DND-41 (cell line): ENCODE measurements at regions not wholly inside any gene's neighbourhood (a gene's known extent, or its start where the extent isn't known, plus 50 kb on each side); places are given as distances from the start of the nearest gene placed in this dataset.

Experiments
- ATAC-seq: fragments of 200-7000 bp; cut with Tn5 transposase; 3 replicates; pipeline ENCODE4 v1.9.1; 2021; ENCODE audit warnings: low read depth; ENCODE audit not compliant: insufficient read depth
- DNase-seq: peaks from one replicate; pipeline ENCODE4 v3.0.0-alpha.2; 2020
- H2AFZ ChIP-seq: 2 replicates; pipeline ENCODE4 v1.6.0; 2012; ENCODE audit warnings: low read depth, low read length
- H3K27ac ChIP-seq: 2 replicates; pipeline ENCODE4 v1.5.1; 2012; ENCODE audit warnings: low read length, inconsistent platforms
- H3K27me3 ChIP-seq: fragments of 200-600 bp; sonication (generic); 2 replicates; pipeline ENCODE4 v1.6.0; 2012; ENCODE audit warnings: low read length, mild to moderate bottlenecking, inconsistent platforms; ENCODE audit not compliant: insufficient read depth, poor library complexity
- H3K36me3 ChIP-seq: 2 replicates; pipeline ENCODE4 v1.5.1; 2012; ENCODE audit warnings: low read length, inconsistent platforms; ENCODE audit not compliant: insufficient read depth
- H3K4me1 ChIP-seq: 2 replicates; pipeline ENCODE4 v1.5.1; 2012; ENCODE audit warnings: mild to moderate bottlenecking, low read length; ENCODE audit not compliant: insufficient read depth
- H3K4me2 ChIP-seq: 2 replicates; pipeline ENCODE4 v1.6.0; 2012; ENCODE audit warnings: mild to moderate bottlenecking, moderate library complexity, low read length, inconsistent platforms; ENCODE audit not compliant: insufficient read depth
- H3K4me3 ChIP-seq, 2 experiments: fragments of 200-600 bp in 1 of 2; shearing (Covaris generic) in 1 of 2; 2 replicates each; pipeline ENCODE4 v1.5.1; 2012 to 2016; ENCODE audit warnings: inconsistent platforms in 2 of 2, low read length in 2 of 2, mild to moderate bottlenecking in 2 of 2, low read depth in 1 of 2, moderate library complexity in 1 of 2
- H3K79me2 ChIP-seq: 2 replicates; pipeline ENCODE4 v1.6.0; 2012; ENCODE audit warnings: low read length, inconsistent platforms; ENCODE audit not compliant: insufficient read depth
- H3K9ac ChIP-seq: 2 replicates; pipeline ENCODE4 v1.6.0; 2012; ENCODE audit warnings: low read depth, mild to moderate bottlenecking, inconsistent platforms, low read length, moderate library complexity
- H3K9me3 ChIP-seq: 2 replicates; pipeline ENCODE4 v1.5.1; 2012; ENCODE audit warnings: low read length, moderate library complexity, mild to moderate bottlenecking, inconsistent platforms; ENCODE audit not compliant: insufficient read depth, severe bottlenecking
- H4K20me1 ChIP-seq: 2 replicates; pipeline ENCODE4 v1.6.0; 2012; ENCODE audit warnings: low read length; ENCODE audit not compliant: insufficient read depth
- CTCF ChIP-seq: IDR thresholded peaks from 2 replicates; pipeline ENCODE4 v1.5.1; 2012; ENCODE audit warnings: borderline replicate concordance, low read length, moderate library complexity, mild to moderate bottlenecking; ENCODE audit not compliant: poor library complexity, severe bottlenecking; ENCODE audit errors: extremely low read depth
- EZH2 ChIP-seq: IDR thresholded peaks from 3 replicates; pipeline ENCODE4 v1.6.1; 2012; ENCODE audit warnings: borderline replicate concordance, low read depth, mild to moderate bottlenecking, moderate library complexity, low read length, inconsistent platforms; ENCODE audit not compliant: severe bottlenecking

- Histone ChIP-seq H3K9me3 (no peaks in the 10 kb centered on the region), H3K9ac (no peak overlapping the region), H3K27me3 (no peaks in the 10 kb centered on the region), H3K4me1 (no peaks in the 10 kb centered on the region), H2AFZ (no peak overlapping the region), H4K20me1 (no peaks in the 10 kb centered on the region), H3K4me3 (no peak overlapping the region), H3K79me2 (no peaks in the 10 kb centered on the region), H3K36me3 (no peaks in the 10 kb centered on the region), H3K27ac (no peak overlapping the region), H3K4me2 (no peak overlapping the region)
- DNase-seq (no peak), ATAC-seq (no peak)
- TF ChIP-seq EZH2: no peak
- TF ChIP-seq CTCF: no peak
These were observed 148.6 kb downstream of the COPS8 start for GRCh38 chr2:237234268-237234667.

- Histone ChIP-seq H3K4me1 (no peaks in the 10 kb centered on the region), H2AFZ (no peak overlapping the region), H3K9ac (no peak overlapping the region), H3K9me3 (no peaks in the 10 kb centered on the region), H3K36me3 (no peaks in the 10 kb centered on the region), H4K20me1 (no peaks in the 10 kb centered on the region), H3K4me2 (no peak overlapping the region), H3K27me3 (no peaks in the 10 kb centered on the region), H3K4me3 (no peak overlapping the region), H3K27ac (no peak overlapping the region), H3K79me2 (no peaks in the 10 kb centered on the region)
- DNase-seq (no peak), ATAC-seq (no peak)
- TF ChIP-seq CTCF: no peak
- no peak for TF ChIP-seq EZH2
These were observed 149.8 kb downstream of the COPS8 start for GRCh38 chr2:237235383-237236095.

- no peak for DNase-seq
- Histone ChIP-seq H3K36me3 (no peaks in the 10 kb centered on the region), H4K20me1 (no peaks in the 10 kb centered on the region), H3K4me2 (no peak overlapping the region), H3K9me3 (no peaks in the 10 kb centered on the region), H3K27me3 (no peaks in the 10 kb centered on the region), H3K4me3 (no peak overlapping the region), H3K79me2 (no peaks in the 10 kb centered on the region), H3K9ac (no peak overlapping the region), H2AFZ (no peak overlapping the region), H3K4me1 (no peaks in the 10 kb centered on the region), H3K27ac (no peak overlapping the region)
- no peak for ATAC-seq
- no peak for TF ChIP-seq CTCF
- TF ChIP-seq EZH2: no peak
These were observed 150.5 kb downstream of the COPS8 start for GRCh38 chr2:237236188-237236587.

GRCh38 chr2:237238249-237238648 lies 152.6 kb downstream of the COPS8 start:
- Histone ChIP-seq H3K36me3 (no peaks in the 10 kb centered on the region), H3K9me3 (peaks cover 4% of the 10 kb centered on the region), H4K20me1 (no peaks in the 10 kb centered on the region), H3K4me1 (no peaks in the 10 kb centered on the region), H2AFZ (no peak overlapping the region), H3K4me2 (no peak overlapping the region), H3K79me2 (no peaks in the 10 kb centered on the region), H3K27ac (no peak overlapping the region), H3K9ac (no peak overlapping the region), H3K27me3 (no peaks in the 10 kb centered on the region), H3K4me3 (no peak overlapping the region)
- no peak for ATAC-seq
- TF ChIP-seq EZH2 (no peak), CTCF (no peak)
- DNase-seq: no peak
